HG02588 (cell line): ENCODE measurements at regions not wholly inside any gene's neighbourhood (a gene's known extent, or its start where the extent isn't known, plus 50 kb on each side); places are given as distances from the start of the nearest gene placed in this dataset.
"Not testable (repeated sequence)": the region's sequence is repeated elsewhere in the genome, so short reads cannot be mapped to it uniquely, and the experiment has no call there.

ENCODE experiments used
- ATAC-seq: cut with Tn5 transposase; IDR thresholded peaks from one replicate; pipeline ENCODE4 v1.9.1; 2021; ENCODE audit warnings: mild to moderate bottlenecking, moderate library complexity; ENCODE audit not compliant: unreplicated experiment

DNA sequence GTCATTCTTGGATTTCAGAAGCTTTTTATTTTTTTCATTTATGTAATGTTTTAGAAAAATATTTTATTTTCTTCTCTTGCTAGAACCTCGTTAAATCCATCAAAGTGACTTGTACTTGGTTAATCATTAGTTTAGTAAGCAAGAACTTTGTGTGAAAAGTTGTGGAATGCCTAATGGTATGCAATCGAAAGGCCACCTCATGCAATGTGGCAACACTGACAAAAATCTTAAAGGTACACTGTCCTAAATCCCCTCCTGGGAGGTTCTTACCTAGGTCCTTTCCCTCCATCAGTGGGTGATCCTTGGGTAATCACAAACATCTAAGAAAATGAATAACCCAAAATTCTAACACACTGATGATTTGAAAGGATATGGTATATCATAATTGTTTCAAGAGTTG is 304.2 kb downstream of the DNAH5 start:
- no peak for ATAC-seq

DNA sequence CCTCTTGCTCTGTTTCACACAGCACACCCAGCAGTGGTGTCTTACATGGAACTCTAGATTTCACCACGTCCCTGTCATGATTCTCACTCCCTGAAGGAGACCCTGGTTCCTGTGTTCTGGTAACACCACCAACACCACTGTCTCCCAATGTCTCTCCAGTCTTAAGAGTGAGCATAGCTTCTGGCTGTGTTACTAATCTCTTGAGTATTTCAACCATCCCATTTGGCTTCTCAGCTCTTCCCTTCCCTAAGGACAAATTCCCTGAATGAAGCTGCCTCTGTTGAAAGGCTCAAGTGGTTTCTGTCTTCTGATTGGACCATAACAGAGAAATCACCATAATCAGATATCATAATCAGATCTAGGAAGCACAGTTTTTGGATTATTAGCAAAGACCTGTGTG is 311.8 kb downstream of the DNAH5 start:
- ATAC-seq = no peak

DNA sequence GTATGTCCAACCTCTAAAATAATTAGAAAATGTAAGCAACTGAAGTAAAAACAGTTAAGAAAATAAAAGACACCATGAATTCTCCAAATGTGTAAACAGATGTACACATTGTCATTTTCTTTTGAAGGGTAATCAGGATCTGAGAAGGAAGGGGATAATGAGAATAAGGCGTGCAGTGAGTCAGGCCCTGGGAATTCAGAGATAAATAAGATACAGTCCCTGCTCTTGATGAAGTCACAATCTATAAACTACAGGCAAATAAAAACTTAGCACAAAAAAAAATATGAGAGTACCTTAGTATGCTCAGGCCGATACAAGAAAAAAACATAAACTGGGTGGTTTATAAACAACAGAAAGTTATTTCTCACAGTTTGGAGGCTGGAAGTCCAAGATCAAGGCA is 315.3 kb downstream of the DNAH5 start:
- no peak for ATAC-seq

DNA sequence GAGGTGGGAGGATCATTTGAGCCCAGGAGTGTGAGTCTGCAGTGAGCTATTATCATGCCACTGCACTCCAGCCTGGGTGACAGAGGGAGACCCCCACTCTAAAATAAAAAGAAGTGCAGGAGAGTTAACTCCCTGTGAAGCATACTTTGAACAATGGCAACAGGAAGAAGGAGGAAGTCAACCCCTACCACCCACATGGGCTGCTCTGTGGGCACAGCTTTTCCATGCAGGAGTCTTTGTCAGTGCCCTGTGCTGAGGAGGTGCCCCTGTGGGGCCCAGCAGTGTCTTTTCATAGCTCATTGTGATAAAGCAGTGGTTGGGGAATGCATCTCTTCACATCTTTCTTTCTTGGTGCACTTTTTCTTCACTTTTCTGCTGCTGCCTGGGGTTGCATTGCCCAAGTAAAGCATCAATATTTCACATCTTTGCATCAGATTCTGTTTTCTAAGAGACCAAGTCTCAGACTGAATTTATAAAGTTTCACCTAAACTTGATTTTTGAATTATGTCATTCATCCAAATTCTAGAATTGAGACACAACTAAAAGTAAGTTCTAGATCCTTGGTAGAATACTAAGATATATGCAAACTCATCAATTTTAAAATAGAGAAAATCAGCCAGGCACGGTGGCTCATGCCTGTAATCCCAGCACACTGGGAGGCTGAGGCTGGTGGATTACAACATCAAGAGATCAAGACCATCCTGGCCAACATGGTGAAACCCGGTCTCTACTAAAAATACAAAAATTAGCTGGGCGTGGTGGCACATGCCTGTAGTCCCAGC is 316.6 kb downstream of the DNAH5 start:
- no peak for ATAC-seq

DNA sequence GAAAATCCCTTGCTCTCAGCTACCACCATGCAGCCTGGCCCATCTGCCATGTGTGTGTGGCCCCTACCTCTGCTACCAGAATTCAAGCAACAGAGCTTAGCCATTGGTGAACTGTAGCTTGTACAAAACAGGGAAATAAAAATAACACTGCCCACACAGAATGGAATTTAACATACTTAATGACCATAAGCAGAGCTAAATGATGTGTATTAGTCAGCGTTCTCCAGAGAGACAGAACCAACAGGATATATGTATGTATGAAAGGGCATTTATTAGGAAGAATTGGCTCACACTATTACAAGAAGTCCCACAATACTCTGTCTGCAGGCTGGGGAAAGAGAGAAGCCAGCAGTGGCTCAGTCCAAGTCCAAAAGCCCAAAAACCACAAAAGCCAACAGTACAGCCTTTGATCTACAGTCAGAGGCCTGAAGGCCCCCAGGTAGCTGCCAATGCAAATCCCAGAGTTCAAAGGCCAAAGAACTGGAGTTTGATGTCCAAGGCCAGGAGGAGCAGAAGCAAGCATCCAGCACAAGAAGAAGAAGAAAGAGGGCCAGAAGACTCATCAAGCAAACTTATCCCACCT is 318.8 kb downstream of the DNAH5 start:
- no peak for ATAC-seq

DNA sequence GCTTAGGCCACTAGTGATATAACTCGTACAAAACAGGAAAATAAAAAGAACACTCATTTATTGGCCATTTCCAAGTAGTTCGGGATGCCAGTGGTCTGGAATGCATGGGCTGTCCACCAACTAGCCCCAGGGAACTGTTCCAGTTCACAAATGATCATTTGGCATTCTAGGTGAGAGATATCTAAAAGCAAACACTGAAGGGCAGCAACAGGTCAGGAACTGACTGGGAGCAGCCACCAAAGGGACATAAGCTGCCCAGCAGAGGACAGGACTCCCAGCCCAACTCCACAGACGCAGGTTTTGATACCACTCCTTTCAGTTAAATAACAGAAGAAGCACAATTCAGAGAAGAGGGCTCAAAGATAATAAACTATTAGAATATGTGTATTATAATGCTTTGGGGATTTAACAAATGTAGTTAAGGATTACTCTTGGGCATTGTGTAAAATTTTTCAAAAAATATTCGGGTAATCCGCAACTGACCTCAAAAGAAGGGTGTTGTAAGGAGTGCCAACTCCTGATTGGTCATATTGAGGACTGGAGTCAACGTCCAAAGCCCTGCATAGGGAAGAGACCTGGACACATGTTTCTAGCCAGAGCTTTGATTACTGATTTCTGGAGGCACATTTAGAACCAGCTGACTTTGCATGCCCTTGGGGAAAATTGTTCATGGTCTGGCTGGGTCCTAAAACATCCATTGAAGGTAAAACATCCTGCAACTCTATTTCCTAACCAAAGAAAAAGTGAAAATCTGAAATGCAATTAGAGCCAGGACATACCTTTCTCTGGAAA is 320.0 kb downstream of the DNAH5 start:
- no peak for ATAC-seq

DNA sequence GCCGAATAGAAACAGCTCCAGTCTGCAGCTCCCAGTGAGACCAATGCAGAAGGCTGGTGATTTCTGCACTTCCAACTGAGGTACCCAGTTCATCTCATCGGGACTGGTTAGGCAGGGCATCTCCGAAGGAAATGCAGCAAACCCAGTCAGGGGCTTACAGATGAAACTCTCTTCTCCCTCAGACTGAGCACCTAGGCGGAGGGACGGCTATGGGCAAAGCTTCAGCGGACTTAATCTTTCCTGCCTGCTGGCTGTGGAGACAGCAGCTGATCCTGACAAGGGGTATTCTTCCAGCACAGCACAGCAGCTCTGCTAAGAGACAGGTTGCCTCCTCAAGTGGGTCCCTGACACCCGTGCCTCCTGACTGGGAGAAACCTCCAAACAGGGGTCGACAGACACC is 330.9 kb downstream of the DNAH5 start:
- ATAC-seq = no peak

DNA sequence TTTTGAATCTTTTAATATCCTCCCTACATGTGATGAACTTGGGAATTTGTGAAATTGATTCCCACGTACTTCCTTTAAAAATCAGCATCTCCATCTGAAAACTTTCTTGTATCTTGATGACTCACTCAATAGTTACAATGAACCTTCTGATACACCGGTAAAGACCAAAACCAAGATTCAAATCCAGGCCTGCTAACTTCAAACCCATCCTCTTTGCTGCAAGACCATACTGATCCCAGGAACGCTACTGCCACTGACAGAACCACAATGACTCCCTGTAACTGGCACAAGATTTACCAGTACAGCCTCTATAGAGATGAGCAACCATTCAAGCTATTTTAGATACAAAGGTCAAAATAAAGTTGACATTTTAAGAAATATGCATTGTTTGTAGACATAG is 332.9 kb downstream of the DNAH5 start:
- ATAC-seq = no peak

DNA sequence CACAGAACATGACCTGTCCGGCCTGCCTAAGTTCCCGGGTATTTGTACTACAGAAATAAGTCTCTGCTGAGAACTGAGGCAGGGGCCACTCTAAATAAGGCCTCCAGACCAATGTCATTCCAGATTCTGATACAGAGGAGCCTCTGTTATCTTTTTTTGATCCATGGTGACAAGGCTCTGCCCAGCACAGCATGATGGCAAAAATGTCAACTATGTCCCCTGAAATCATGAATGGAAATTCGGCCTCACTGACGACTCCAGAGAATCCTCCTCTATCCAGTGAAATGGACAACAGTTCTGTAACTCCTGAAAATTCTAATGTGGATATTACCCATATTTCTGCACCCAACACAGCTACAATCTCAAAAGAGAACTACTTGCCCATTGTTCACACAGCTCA is 335.0 kb downstream of the DNAH5 start:
- no peak for ATAC-seq

DNA sequence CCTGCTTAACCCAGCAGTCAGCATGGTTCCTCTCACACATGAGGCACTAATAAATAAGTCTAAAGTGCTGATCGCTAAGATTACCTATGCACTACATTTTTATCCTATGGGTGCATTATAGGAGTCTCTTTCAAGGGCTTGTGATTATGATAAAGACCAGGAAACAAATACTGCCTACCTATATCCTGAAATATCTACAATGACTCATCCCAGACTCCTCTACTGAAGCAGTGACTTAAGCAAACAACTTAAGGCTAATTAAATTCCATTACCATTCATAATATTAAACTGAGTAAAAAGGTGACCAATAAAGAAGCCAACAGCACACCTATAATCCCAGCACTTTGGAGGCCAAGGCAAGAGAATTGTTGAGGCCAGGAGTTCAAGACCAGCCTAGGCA is 338.4 kb downstream of the DNAH5 start:
- no peak for ATAC-seq

DNA sequence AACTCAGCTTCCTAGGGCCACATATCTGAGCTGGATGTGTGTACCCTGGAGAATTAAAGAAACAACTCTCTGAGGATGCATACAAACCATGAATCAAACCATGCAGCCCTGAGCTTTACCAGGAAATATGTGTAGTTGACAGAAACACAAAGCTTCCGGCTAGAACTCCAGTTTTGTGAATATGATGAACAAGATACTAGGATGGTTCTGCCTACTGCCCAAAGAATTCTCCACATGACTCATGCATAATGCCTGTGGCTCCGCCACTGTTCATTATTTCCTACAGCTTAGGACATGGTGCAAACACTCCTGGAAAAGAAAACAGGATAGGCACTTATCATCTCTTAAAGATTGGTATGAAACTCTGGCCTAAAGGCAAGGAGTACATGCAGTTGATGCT is 343.4 kb downstream of the DNAH5 start:
- ATAC-seq = no peak

DNA sequence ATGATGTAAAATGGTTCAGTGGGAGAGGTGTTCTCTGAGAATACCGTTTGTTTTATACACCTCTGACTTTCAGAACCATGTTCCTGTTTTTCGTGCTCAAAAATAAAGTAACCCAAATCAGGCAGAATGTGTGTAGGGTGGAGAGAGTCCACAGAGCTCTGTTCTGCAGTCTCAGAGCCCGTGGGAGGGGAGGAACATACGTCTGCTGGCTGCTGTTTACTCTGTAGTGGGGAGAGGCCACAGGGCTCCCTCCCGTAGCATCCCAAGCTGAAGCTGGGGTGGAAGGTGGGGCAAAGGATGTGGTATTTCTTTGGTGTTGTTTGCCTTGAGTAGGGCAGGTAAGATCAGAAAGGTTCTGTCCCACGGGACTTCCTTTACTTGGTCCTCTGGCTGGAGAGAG is 348.5 kb downstream of the DNAH5 start:
- no peak for ATAC-seq

DNA sequence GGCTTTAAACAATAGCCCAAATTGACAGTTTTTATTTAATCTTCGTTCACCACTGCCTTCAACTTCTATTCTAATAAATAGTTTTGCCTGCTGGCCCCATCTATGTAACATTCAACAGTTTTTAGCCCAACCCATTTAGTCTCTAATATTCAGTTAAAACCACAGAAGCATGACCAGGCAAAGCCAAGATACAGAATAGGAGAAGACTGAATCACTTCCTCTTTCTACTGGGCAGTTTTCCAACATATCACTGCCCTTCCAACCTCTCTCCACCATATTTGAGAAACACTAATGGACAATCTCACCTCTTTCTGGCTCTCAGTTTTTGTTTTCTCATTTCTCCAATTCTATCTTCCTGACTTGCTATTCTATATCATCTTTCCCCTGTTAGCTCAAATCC is 352.9 kb downstream of the DNAH5 start:
- ATAC-seq = no peak

DNA sequence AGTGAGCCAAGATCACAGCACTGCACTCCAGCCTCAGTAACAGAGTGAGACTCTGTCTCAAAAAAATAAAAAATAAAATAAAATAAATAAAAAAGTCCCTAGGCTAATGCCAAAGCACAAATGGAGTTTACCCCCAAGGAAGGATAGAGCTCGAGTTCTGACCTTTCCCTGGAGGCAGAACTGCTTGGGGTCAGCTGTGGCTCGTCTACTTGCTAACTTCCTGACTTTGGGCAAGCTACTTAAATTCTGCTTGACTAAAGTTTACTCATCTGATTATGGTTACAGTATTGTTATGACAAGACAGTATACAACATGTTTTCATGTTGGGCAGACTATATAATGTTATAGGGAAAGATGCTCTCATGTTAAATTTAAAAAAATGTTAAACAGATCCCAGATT is 359.2 kb downstream of the DNAH5 start:
- ATAC-seq = no peak

DNA sequence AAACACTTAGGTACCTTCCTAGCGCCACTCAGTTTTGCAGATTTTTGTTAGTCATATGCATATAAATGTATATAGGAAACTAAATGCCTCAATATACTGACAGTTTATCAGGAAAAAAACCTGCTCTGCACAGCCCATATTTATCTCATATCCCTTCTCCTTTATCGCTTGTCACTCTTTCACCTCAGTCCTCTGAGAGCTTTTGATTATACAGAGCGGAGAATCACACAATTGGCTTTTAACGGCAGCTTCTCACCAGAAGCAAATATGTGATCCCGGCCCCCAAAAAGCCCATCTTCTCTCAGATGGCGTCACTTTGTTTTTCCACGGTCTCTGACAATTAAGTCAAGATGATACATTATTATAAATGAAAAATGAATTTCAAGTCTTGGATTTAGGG is 362.6 kb downstream of the DNAH5 start:
- ATAC-seq = no peak

DNA sequence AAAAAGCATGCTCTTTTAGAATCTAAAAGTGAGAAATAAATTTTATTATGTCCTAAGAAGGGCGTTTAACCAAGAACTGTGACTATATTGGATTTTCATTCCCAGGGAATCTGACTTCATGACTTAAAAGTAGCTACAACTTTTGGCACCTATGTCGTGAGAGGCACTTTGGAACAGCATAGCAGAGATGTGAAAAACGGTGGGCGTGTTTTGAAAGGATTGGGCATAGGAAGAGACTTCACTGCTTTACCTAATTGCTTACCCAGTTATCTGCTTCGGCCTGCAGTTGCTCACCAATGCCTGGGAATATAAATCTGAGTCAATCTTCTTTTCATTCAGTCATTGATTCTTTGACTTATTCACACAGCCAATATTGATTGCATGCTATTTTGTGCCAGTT is 363.4 kb downstream of the DNAH5 start:
- no peak for ATAC-seq

DNA sequence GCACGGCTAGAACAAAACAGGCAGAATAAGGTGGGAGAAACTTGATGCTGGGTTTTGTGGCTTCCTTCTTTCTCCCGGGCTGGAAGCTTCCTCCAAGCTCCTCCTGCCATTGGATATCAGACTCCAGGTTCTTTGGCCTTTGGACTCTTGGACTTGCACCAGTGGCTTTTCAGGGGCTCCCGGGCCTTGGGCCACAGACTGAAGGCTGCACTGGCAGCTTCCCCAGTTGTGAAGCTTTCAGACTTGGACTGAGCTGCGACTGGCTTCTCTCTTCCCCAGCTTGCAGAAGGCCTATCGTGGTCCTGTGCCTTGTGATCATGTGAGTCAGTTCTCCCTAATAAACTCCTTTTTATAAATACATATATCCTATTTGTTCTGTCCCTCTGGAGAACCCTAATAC is 364.4 kb downstream of the DNAH5 start:
- no peak for ATAC-seq

DNA sequence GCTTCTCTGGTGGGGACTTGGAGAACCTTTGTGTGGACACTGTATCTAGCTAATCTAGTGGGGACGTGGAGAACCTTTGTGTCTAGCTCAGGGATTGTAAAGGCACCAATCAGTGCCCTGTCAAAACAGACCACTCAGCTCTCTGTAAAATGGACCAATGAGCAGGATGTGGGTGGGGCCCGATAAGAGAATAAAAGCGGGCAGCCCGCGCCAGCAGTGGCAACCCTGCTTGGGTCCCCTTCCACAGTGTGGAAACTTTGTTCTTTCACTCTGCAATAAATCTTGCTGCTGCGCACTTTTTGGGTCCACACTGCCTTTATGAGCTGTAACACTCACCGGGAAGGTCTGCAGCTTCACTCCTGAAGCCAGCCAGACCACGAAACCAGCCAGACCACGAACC is 365.4 kb downstream of the DNAH5 start:
- ATAC-seq = not testable (repeated sequence)

DNA sequence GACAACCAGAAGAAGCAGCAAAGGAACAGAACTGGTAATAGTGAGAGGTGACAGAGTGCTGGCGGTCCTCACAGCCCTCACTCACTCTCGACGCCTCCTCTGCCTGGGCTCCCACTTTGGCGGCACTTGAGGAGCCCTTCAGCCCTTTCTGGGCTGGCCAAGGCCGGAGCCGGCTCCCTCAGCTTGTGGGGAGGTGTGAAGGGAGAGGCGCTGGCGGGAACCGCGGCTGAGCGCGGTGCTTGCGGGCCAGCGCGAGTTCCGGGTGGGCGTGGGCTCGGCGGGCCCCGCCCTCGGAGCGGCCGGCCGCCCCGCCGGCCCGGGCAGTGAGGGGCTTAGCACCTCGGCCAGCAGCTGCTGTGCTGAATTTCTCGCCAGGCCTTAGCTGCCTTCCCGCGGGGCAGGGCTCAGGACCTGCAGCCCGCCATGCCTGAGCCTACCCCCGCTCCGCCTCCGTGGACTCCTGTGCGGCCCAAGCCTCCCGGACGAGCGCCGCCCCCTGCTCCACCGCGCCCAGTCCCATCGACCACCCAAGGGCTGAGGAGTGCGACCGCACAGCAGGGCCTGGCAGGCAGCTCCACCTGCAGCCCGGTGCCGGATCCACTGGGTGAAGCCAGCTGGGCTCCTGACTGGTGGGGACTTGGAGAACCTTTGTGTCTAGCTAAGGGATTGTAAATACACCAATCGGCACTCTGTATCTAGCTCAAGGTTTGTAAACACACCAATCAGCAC is 366.0 kb downstream of the DNAH5 start:
- ATAC-seq = not testable (repeated sequence)

DNA sequence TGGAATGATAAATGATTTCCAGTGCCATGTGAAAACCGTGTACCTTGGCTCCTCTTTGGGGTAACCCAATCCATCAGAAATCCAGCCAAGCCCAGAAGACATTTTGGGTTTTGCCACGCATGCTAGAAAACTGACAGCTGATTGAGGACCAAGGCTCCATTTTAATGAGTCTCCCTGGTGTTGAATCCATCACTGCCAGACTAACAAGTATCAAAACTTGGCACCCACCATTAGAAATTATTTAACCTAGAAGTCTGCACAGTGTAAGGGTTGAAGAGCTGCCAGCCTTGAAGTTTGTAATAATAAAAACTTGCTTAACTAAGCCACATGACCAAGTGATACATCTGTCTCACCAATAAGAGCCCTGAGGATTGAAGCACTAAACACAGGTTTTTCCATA is 369.9 kb downstream of the DNAH5 start:
- ATAC-seq = no peak

DNA sequence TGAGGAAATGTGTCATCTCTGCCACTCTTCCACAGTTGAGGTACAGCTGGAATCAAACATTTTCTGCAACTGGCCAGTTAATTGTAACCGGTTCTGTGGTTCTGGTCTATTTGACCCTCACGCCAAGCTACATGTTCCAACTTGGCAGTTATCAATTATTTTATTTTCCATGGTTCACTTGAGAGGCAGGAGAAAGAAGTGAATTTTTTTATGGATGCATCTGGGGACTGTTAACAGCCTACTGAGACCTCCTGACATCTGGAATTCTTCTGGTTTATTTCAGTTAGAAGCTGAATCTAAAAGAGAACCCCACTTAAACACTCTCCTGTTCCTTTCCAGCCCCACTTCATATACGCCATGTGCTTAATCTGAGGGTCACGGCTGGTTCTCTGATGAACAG is 372.3 kb downstream of the DNAH5 start:
- no peak for ATAC-seq
